HEK293T (cell line): ENCODE measurements at regions not wholly inside any gene's neighbourhood (a gene's known extent, or its start where the extent isn't known, plus 50 kb on each side); places are given as distances from the start of the nearest gene placed in this dataset.

Source experiments
- FOXA1 ChIP-seq: fragments of 450-650 bp; IDR thresholded peaks from 2 replicates; pipeline ENCODE4 v1.6.1; 2016; ENCODE audit warnings: mild to moderate bottlenecking
- FOXM1 ChIP-seq: fragments of 450-650 bp; IDR thresholded peaks from 2 replicates; pipeline ENCODE4 v1.6.1; 2017; ENCODE audit warnings: mild to moderate bottlenecking, borderline replicate concordance
- HDGF ChIP-seq: fragments of 450-650 bp; IDR thresholded peaks from 2 replicates; pipeline ENCODE4 v1.6.1; 2017; ENCODE audit warnings: antibody characterized with exemption, borderline replicate concordance
- L3MBTL2 ChIP-seq: fragments of 450-650 bp; conservative IDR thresholded peaks from 2 replicates; pipeline ENCODE4 v1.6.1; 2016; ENCODE audit warnings: mild to moderate bottlenecking
- LEF1 ChIP-seq: fragments of 450-650 bp; IDR thresholded peaks from 2 replicates; pipeline ENCODE4 v1.6.1; 2017; ENCODE audit warnings: mild to moderate bottlenecking, borderline replicate concordance
- NFRKB ChIP-seq: fragments of 450-650 bp; IDR thresholded peaks from 2 replicates; pipeline ENCODE4 v1.6.1; 2016; ENCODE audit warnings: mild to moderate bottlenecking, moderate library complexity
- SP1 ChIP-seq: fragments of 450-650 bp; IDR thresholded peaks from 2 replicates; pipeline ENCODE4 v1.6.1; 2017
- ZNF384 ChIP-seq: fragments of 450-650 bp; IDR thresholded peaks from 2 replicates; pipeline ENCODE4 v1.6.1; 2016

GRCh38 chr17:54494721-54495715, 405.6 kb upstream of the TOM1L1 start:
- TF ChIP-seq HDGF (no peak), FOXA1 (no peak), ZNF384 (no peak), NFRKB (no peak), L3MBTL2 (no peak), FOXM1 (no peak), SP1 (no peak), LEF1 (no peak)
